DND-41 (cell line): ENCODE measurements at regions not wholly inside any gene's neighbourhood (a gene's known extent, or its start where the extent isn't known, plus 50 kb on each side); places are given as distances from the start of the nearest gene placed in this dataset.

Source experiments
- CTCF ChIP-seq: IDR thresholded peaks from 2 replicates; pipeline ENCODE4 v1.5.1; 2012; ENCODE audit warnings: borderline replicate concordance, low read length, moderate library complexity, mild to moderate bottlenecking; ENCODE audit not compliant: poor library complexity, severe bottlenecking; ENCODE audit errors: extremely low read depth
- EZH2 ChIP-seq: IDR thresholded peaks from 3 replicates; pipeline ENCODE4 v1.6.1; 2012; ENCODE audit warnings: borderline replicate concordance, low read depth, mild to moderate bottlenecking, moderate library complexity, low read length, inconsistent platforms; ENCODE audit not compliant: severe bottlenecking

- TF ChIP-seq EZH2 (no peak), CTCF (no peak)
Measured at GRCh38 chr15:98268163-98268562, 307.7 kb downstream of the ARRDC4 start.
